ENCODE measurements at regions not wholly inside any gene's neighbourhood (a gene's known extent, or its start where the extent isn't known, plus 50 kb on each side); places are given as distances from the start of the nearest gene placed in this dataset.

GRCh38 chr12:113581342-113581741 lies 109.7 kb upstream of the LHX5 start:
- TF ChIP-seq, protein P1, sequence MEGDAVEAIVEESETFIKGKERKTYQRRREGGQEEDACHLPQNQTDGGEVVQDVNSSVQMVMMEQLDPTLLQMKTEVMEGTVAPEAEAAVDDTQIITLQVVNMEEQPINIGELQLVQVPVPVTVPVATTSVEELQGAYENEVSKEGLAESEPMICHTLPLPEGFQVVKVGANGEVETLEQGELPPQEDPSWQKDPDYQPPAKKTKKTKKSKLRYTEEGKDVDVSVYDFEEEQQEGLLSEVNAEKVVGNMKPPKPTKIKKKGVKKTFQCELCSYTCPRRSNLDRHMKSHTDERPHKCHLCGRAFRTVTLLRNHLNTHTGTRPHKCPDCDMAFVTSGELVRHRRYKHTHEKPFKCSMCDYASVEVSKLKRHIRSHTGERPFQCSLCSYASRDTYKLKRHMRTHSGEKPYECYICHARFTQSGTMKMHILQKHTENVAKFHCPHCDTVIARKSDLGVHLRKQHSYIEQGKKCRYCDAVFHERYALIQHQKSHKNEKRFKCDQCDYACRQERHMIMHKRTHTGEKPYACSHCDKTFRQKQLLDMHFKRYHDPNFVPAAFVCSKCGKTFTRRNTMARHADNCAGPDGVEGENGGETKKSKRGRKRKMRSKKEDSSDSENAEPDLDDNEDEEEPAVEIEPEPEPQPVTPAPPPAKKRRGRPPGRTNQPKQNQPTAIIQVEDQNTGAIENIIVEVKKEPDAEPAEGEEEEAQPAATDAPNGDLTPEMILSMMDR (IDR thresholded peaks at IDR 0.05; ENCODE audit: insufficient read depth, low read length, poor library complexity, severe bottlenecking) = no peak
- Histone ChIP-seq H3K4me3 (ENCODE audit: low read depth, low read length) (no peak overlapping the region), H3K27me3 (ENCODE audit: control insufficient read depth, insufficient read depth, low read length) (no peaks in the 10 kb centered on the region), H3K36me3 (ENCODE audit: control insufficient read depth, insufficient read depth, low read length) (no peaks in the 10 kb centered on the region)
- no peak for DNase-seq (ENCODE audit: low read depth)

DNA sequence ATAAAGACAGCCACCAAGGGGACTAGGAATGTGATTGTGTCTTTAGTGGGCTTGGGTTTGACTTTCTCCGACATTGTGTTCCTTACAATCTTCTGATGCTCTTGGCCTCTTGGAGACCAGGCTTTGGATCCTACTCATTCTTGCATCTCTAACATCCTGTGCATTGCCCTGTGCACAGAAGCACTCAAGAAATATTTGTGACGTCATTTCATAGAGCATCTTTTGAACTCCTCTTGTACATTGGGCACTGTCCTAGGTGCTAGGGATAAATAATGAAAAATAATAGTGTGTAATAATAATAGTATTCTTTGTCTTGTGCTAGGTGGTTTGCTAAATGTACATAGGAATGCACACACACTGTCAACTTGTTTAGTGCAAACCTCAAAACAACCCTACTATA lies 108.8 kb upstream of the LHX5 start:
- TF ChIP-seq, protein P1 (IDR thresholded peaks at IDR 0.05; ENCODE audit: insufficient read depth, low read length, poor library complexity, severe bottlenecking) = no peak
- no peak for DNase-seq (ENCODE audit: low read depth)
- H3K4me3 ChIP-seq (ENCODE audit: low read depth, low read length) = no peak overlapping the region
- no peaks in the 10 kb centered on the region for H3K27me3 ChIP-seq (ENCODE audit: control insufficient read depth, insufficient read depth, low read length)
- no peaks in the 10 kb centered on the region for H3K36me3 ChIP-seq (ENCODE audit: control insufficient read depth, insufficient read depth, low read length)

GRCh38 chr12:113577464-113578129 lies 105.9 kb upstream of the LHX5 start:
- Histone ChIP-seq H3K36me3 (ENCODE audit: control insufficient read depth, insufficient read depth, low read length) (no peaks in the 10 kb centered on the region), H3K4me3 (ENCODE audit: low read depth, low read length) (no peak overlapping the region), H3K27me3 (ENCODE audit: control insufficient read depth, insufficient read depth, low read length) (no peaks in the 10 kb centered on the region)
- no peak for DNase-seq (ENCODE audit: low read depth)
- TF ChIP-seq, protein P1 (IDR thresholded peaks at IDR 0.05; ENCODE audit: insufficient read depth, low read length, poor library complexity, severe bottlenecking) = no peak

DNA sequence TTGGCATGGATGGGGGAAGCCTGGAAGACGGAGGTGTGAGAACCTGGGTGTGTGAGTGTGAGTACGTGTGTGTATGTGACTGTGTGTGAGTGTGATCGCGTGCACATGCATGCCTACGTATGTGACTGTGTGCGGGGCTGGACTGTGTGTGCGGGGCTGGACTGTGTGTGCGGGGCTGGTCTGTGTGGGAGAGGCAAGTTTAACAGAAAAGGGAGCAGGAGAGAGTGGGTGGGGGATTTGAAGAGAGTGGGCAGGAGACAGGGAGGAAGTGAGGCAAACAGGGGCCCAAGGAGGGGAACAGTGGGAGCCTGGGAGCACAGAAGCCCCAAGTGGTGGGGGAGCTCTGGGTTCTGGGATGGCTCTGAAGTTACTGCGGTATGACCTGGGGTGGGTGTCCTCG lies 103.7 kb upstream of the LHX5 start:
- TF ChIP-seq, protein P1 (IDR thresholded peaks at IDR 0.05; ENCODE audit: insufficient read depth, low read length, poor library complexity, severe bottlenecking) = no peak
- Histone ChIP-seq H3K27me3 (ENCODE audit: control insufficient read depth, insufficient read depth, low read length) (no peaks in the 10 kb centered on the region), H3K36me3 (ENCODE audit: control insufficient read depth, insufficient read depth, low read length) (no peaks in the 10 kb centered on the region), H3K4me3 (ENCODE audit: low read depth, low read length) (no peak overlapping the region)
- DNase-seq (ENCODE audit: low read depth) = no peak

DNA sequence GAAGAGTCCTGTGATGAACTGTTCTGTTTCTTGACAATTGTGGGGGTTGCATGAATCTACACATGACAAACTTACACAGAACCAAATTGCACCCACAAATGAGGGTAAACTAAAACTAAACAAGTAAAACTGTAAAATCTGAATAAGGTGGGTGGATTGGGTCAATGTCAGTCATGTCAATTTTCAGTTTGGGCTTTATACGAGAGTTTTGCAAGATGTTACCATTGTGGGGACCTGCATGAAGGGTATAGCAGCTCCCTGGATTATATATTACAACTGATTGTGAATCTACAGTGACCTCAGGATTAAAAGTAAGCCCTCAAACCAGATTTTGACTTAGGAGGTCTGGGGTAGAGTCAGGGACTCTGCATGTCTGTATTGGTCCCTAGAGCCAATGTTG lies 101.5 kb upstream of the LHX5 start:
- DNase-seq (ENCODE audit: low read depth) = no peak
- no peak overlapping the region for H3K4me3 ChIP-seq (ENCODE audit: low read depth, low read length)
- TF ChIP-seq, protein P1 (IDR thresholded peaks at IDR 0.05; ENCODE audit: insufficient read depth, low read length, poor library complexity, severe bottlenecking) = no peak
- H3K36me3 ChIP-seq (ENCODE audit: control insufficient read depth, insufficient read depth, low read length) = no peaks in the 10 kb centered on the region
- H3K27me3 ChIP-seq (ENCODE audit: control insufficient read depth, insufficient read depth, low read length) = no peaks in the 10 kb centered on the region

- Histone ChIP-seq H3K27me3 (ENCODE audit: control insufficient read depth, insufficient read depth, low read length) (no peaks in the 10 kb centered on the region), H3K36me3 (ENCODE audit: control insufficient read depth, insufficient read depth, low read length) (no peaks in the 10 kb centered on the region), H3K4me3 (ENCODE audit: low read depth, low read length) (no peak overlapping the region)
- DNase-seq (ENCODE audit: low read depth) = no peak
- TF ChIP-seq, protein P1 (IDR thresholded peaks at IDR 0.05; ENCODE audit: insufficient read depth, low read length, poor library complexity, severe bottlenecking) = no peak
These were observed 100.0 kb upstream of the LHX5 start for GRCh38 chr12:113571713-113572112.

All from kidney epithelial cell (primary cell).